GM21737 (cell line): ENCODE measurements at regions not wholly inside any gene's neighbourhood (a gene's known extent, or its start where the extent isn't known, plus 50 kb on each side); places are given as distances from the start of the nearest gene placed in this dataset.
A peak's percentile ranks its signal among the peaks of the same experiment; 100 is the strongest.

Experiments
- ATAC-seq: cut with Tn5 transposase; IDR thresholded peaks from one replicate; pipeline ENCODE4 v1.9.1; 2021; ENCODE audit warnings: mild to moderate bottlenecking, moderate library complexity; ENCODE audit not compliant: unreplicated experiment

DNA sequence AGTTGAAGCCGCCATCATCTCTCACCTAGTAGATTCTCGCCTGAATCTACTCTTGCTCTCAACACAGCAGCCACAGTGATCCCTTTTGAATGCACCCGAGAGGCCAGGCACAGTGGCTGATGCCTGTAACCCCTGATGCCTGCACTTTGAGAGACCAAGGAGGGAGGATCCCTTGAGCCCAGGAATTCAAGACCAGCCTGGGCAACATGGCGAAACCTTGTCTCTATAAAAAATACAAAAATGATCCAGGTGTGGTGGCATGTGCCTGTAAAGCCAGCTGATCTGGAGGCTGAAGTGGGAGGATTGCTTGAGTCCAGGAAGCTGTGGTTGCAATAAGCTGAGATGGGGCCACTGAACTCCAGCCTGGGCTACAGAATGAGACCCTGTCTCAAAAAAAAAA lies 60.3 kb upstream of the EML4 start:
- ATAC-seq: no peak

- ATAC-seq: no peak
Observed at GRCh38 chr2:42109959-42110640, 59.1 kb upstream of the EML4 start.

- ATAC-seq: no peak
Observed at GRCh38 chr2:42110641-42111322, 58.4 kb upstream of the EML4 start.

DNA sequence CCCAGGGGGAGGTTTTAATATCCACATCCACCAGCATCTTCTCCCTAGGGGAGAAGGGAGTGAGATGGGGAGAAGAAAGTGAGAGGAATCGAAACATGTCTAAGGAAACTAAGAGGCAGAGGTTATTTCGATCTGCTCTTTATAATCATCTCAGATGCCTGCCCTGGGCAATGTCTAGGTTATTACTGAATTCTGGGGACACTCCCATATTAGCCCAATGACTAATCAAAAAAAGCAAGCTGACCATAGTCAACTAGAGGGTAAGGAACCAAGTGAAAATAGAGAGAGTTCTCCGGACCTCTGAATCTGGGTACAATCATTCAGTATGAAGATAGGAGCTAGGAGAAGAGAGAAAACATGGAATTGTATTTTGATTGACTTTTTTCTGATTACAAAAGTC lies 56.7 kb upstream of the EML4 start:
- ATAC-seq: no peak

GRCh38 chr2:42113452-42113851 lies 55.7 kb upstream of the EML4 start:
- ATAC-seq: no peak

GRCh38 chr2:42114091-42114490 lies 55.1 kb upstream of the EML4 start:
- no peak for ATAC-seq

- ATAC-seq: no peak
Observed at GRCh38 chr2:42115588-42115987, 53.6 kb upstream of the EML4 start.

DNA sequence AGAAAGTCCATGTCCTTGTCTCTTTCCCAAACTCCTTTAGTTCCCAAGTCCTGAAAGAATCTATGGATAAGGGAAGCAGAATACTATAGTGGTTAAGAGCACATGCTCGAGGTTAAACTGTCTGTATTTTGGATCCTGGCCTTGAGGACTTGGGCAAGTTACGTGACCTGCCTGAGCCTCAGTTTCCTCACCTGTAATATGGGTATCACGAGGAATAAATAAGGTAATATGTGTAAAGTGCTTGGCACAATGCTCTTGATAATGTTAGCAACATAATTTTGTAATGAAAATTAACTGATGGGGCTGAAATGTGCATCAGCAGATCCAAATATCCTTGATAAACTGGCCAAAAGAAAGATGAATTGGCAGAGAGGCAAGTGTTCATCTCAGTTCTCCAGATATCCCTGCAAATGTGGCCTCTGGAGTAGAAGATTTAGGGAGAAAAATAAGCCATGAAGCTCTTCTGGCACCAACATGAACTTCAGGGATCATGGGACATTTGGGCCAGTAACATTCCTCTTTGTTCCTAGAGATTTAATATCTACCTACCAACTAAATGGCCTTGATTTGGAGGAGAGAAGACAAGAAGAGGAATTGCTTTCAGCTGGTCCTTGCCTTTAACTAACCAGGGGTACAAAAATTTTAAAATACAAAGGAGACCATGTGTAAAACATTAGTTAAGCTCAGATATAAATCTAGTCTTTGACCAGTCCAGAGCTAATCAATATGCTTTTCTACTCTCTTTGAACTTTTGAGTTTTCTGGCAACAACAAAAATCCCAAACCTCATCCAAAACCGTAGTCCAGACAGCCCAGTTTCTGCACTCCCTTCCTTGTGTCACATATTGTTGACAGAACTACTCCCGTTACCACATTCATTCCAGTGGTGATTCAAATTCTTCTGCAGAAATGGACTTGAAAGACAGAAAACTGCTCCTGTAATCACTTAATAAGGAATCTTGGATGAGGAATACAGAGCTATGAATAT lies 52.7 kb upstream of the EML4 start:
- no peak for ATAC-seq

DNA sequence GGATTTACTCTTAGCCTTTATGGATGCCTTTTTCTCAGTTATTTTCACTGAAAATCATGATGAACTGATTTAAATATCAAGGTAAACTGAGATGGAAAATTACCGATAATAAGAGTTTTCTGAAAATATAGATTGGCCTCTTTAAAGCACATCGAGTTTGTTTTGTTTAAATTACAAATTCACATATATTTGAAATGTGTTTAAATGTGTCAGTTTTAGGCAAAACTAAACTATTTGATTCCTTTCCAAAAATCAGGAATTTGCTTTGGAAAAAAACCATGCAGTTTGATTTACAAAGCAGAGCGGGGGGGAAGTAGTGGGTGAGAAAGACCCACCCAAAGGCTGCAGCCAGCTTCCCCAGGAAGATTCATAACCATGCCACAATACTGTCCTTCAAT lies 52.0 kb upstream of the EML4 start:
- no peak for ATAC-seq

- ATAC-seq: peak; percentile 84
Observed at GRCh38 chr2:42117923-42118753, 51.0 kb upstream of the EML4 start.

DNA sequence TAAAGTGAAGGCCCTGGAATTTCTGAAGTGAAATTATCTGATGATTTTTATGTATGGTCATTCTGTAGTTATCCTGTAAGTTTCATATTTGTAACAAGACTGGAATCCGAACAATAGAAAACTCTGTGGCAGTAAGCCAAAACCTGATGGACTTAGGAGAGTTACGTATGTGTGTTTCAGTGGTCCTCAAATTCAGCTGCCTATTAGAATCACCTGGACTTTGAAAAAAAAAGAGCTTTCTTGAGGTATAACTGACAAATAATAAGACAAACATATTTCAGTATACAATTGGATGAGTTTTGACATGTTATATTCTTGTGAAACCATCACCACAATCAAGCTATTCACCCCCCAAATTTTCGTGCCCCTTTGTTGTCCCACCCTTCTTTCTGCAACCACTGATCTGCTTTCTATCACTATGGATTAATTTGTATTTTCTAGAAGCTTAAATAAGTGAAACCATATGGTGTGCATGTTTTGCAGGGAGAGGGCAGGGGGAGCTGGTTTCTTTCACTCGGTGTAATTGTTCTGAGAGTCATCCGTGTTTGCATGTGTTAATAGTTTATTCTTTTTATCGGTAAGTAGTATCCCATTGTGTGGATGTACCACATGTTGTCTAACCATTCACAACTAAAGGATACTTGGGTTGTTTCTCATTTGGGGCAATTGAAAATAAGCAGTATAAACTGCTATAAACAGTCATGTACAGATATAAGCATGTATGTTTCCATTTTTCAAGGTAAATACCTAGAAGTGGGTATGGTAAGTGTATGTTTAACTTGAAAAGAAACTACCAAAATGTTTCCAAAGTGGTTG lies 50.2 kb upstream of the EML4 start:
- no peak for ATAC-seq
